ENCODE measurements at regions not wholly inside any gene's neighbourhood (a gene's known extent, or its start where the extent isn't known, plus 50 kb on each side); places are given as distances from the start of the nearest gene placed in this dataset.

- DNase-seq (ENCODE audit: extremely low read depth in 1 of 4, low spot score in 3 of 4) (no peak), ATAC-seq (no peak), FAIRE-seq (no peak)
- TF ChIP-seq HDAC1 (IDR thresholded peaks at IDR 0.05) (no peak), ATF7 (IDR thresholded peaks at IDR 0.05) (no peak), ZNF280A (IDR thresholded peaks at IDR 0.05; ENCODE audit: low read depth, partially characterized antibody) (no peak), TRIM28 (IDR thresholded peaks at IDR 0.05) (no peak), RREB1 (CRISPR knock-in tag; IDR thresholded peaks at IDR 0.05) (no peak), ZBTB43 (CRISPR knock-in tag; IDR thresholded peaks at IDR 0.05) (no peak), ZNF561 (CRISPR knock-in tag; conservative IDR thresholded peaks at IDR 0.05) (no peak), TFAM (CRISPR knock-in tag; conservative IDR thresholded peaks at IDR 0.05) (no peak), YBX1 (IDR thresholded peaks at IDR 0.05) (no peak)
- H3K27ac ChIP-seq (ENCODE audit: extremely low read depth, low read depth, low read length), result no peak overlapping the region
- ChIA-PET CTCF (ENCODE audit: low intra/inter-chr PET ratio) (no interaction called here), POLR2A (interaction anchor here (0.8 to 1.1 kb wide), 3 partner anchors 9 to 233 kb away, joined by 3 read pairs; no protein-coding TSS in a partner anchor)
- WGBS (ENCODE audit: insufficient coverage, low coverage, missing lambda C conversion rate), result 3% methylated on average over 5 of the region's 5 CpGs
- no peaks in the 10 kb centered on the region for H3K9me1 ChIP-seq (ENCODE audit: control insufficient read depth, insufficient read depth, low read length)
- no peak overlapping the region for H2AFZ ChIP-seq (ENCODE audit: low read depth, low read length)
- H3K4me1 ChIP-seq (replicated peaks in 1 of 2; ENCODE audit: control insufficient read depth in 2 of 2, insufficient read depth in 2 of 2, low read length in 2 of 2), result no peaks in the 10 kb centered on the region
- H3K27me3 ChIP-seq (ENCODE audit: control insufficient read depth in 2 of 2, insufficient read depth in 2 of 2, low read length in 2 of 2), result peaks cover 0 to 28% of the 10 kb centered on the region in 2 experiments; a peak in 2 of 5 replicates
- H3K9me3 ChIP-seq (replicated peaks; ENCODE audit: control insufficient read depth, insufficient read depth, low read depth, low read length), result no peaks in the 10 kb centered on the region
- no peak overlapping the region for H3K9ac ChIP-seq (ENCODE audit: insufficient read depth in 1 of 2, low read depth in 2 of 2, low read length in 2 of 2)
- H3K4me2 ChIP-seq (ENCODE audit: insufficient read depth, low read length), result no peak overlapping the region
- no TSS peak for BruUV-seq (replicated peaks)
- no peaks in the 10 kb centered on the region for H3K36me3 ChIP-seq (ENCODE audit: control insufficient read depth, insufficient read depth, low read length)
- no peak overlapping the region for H3K4me3 ChIP-seq
- H4K20me1 ChIP-seq (replicated peaks; ENCODE audit: control insufficient read depth, insufficient read depth, low read length), result no peaks in the 10 kb centered on the region
- no peaks in the 10 kb centered on the region for H3K79me2 ChIP-seq (ENCODE audit: control insufficient read depth, insufficient read depth, low read length)
- in situ Hi-C loops (cut with MboI), result loop anchor here (10.0 kb wide), 1 partner anchor 228 kb away; no protein-coding TSS in a partner anchor
- intact Hi-C loops (cut with micrococcal nuclease), result no loop called here
Measured at GRCh38 chr2:174692256-174692919, 71.9 kb downstream of the CHRNA1 start.
